ENCODE measurements at regions not wholly inside any gene's neighbourhood (a gene's known extent, or its start where the extent isn't known, plus 50 kb on each side); places are given as distances from the start of the nearest gene placed in this dataset.

DNA sequence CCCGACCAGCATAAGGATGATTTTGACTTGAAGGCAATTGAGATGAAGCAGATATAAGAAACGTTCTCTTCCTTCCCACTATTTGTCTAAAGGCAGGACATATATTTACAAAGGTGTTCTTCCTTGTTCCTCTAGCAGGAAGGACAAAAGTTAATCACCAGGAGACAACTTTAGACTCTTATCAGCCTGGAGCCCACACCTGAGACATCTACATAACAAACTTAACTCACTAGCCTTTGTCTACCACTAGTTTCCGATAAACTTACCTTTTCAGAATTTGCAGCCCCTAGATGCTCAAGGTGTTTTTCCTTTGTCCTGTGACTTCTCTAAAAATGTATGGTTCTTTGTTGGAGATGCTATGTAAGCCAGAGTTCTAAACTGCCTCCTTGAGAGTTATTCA is 1047.8 kb upstream of the NXPH2 start:
- DNase-seq (ENCODE audit: low read depth), result no peak
- H3K4me3 ChIP-seq (ENCODE audit: low read depth, low read length), result no peak overlapping the region
- TF ChIP-seq, protein P1, sequence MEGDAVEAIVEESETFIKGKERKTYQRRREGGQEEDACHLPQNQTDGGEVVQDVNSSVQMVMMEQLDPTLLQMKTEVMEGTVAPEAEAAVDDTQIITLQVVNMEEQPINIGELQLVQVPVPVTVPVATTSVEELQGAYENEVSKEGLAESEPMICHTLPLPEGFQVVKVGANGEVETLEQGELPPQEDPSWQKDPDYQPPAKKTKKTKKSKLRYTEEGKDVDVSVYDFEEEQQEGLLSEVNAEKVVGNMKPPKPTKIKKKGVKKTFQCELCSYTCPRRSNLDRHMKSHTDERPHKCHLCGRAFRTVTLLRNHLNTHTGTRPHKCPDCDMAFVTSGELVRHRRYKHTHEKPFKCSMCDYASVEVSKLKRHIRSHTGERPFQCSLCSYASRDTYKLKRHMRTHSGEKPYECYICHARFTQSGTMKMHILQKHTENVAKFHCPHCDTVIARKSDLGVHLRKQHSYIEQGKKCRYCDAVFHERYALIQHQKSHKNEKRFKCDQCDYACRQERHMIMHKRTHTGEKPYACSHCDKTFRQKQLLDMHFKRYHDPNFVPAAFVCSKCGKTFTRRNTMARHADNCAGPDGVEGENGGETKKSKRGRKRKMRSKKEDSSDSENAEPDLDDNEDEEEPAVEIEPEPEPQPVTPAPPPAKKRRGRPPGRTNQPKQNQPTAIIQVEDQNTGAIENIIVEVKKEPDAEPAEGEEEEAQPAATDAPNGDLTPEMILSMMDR (IDR thresholded peaks at IDR 0.05; ENCODE audit: insufficient read depth, low read depth, low read length, missing control alignments), result no peak

DNA sequence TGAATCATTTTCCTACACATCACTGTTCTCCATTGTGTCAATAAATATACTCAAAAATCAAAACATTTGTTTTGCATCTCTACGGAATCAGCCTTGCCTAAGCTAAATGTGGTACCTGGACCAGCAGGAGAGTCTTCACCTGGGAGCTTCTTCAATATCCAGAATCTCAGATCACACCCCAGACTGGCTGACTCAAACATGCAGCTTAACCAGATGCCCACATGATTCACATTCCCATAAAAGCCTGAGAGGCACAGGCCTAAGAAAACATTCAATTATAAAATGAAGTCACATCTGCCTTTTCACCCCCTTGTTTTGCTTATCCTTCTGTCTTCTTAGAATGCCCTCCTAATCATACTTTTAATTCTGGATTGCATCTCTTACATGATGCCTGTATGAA is 1045.5 kb upstream of the NXPH2 start:
- TF ChIP-seq, protein P1 (IDR thresholded peaks at IDR 0.05; ENCODE audit: insufficient read depth, low read depth, low read length, missing control alignments), result no peak
- no peak for DNase-seq (ENCODE audit: low read depth)
- H3K4me3 ChIP-seq (ENCODE audit: low read depth, low read length), result no peak overlapping the region

DNA sequence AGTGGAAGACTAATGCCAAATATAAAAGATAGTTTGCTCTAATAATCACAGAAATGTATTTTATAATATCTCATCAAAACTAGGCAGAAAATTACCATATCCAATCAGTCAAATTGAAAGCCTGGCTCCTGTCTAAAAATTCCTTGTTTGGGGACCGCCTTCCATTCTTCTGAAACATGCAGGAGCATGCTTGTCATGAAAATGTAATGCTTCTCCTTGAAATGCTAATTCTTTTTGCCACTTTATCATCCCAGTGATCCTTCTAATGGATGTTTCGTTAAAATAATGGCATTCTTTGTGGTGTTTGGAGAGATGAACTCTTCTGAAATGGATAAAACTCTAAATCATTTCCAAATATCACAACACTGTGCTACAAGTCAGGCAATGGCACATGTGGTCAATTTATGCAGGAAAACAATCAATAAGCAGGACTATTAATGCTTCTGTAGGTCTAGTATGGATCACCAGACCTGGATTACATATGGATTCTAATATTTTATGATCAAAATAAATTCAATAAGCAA is 1039.1 kb upstream of the NXPH2 start:
- H3K4me3 ChIP-seq (ENCODE audit: low read depth, low read length), result no peak overlapping the region
- TF ChIP-seq, protein P1 (IDR thresholded peaks at IDR 0.05; ENCODE audit: insufficient read depth, low read depth, low read length, missing control alignments), result no peak
- no peak for DNase-seq (ENCODE audit: low read depth)

DNA sequence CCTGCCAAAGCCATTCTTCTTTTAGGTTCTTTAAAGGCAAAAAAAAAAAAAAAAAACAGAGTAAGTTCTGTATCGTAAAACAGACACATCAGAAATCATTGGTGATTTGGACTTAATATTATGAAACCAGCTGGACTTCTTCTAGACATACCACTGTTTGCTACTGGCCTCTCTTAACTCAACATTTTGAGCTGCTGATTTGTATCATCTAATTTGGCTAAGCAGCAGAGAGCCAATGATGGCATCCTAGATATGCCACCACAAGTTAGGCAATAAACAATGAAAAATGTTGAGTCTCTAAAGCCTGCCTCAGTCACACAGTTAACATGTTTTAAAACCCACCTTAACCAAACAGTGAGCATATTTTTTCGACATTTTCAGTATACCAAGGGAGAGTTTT is 1034.3 kb upstream of the NXPH2 start:
- no peak overlapping the region for H3K4me3 ChIP-seq (ENCODE audit: low read depth, low read length)

DNA sequence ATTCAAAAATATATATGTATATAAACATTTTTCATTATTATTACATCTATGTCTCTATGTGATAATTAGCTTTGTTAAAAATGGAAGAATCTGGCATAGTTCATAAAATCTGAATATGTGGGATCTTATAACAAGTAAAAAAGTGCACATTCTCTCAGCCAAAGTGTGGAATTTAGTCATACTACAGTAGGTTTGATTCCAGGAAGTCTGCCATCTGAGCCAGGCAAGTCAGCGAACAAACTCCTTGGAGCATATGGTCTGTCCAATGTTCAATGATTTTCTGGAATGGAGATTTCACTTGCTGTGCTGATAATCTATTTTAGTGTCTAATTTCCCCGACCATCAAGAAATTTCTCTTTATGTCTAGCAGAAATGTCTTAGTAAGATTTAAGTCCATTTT is 1033.2 kb upstream of the NXPH2 start:
- TF ChIP-seq, protein P1 (IDR thresholded peaks at IDR 0.05; ENCODE audit: insufficient read depth, low read depth, low read length, missing control alignments), result no peak
- H3K4me3 ChIP-seq (ENCODE audit: low read depth, low read length), result no peak overlapping the region
- DNase-seq (ENCODE audit: low read depth), result no peak

More for the DNA sequence above, 1034.3 kb upstream of the NXPH2 start:
- DNase-seq (ENCODE audit: low read depth), result no peak
- TF ChIP-seq, protein P1 (IDR thresholded peaks at IDR 0.05; ENCODE audit: insufficient read depth, low read depth, low read length, missing control alignments), result no peak

DNA sequence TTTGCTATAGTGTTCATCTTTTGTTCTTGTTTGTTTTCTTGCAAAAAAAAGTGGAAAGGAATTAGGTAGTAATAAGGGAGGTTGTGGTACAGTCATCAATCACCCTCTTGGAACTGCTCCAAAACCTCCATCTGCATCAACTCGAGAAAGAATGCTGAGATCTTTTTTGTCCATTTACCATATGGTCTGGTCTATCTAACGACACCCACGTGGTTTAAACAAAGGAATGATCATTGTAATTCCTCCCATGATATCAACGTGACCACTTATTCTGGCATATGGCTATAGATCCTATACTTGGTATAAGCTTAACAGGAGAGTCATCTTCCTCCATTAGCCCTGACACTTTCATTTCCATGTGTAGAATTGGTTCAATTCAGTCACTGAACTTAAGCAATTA is 1025.3 kb upstream of the NXPH2 start:
- TF ChIP-seq, protein P1 (IDR thresholded peaks at IDR 0.05; ENCODE audit: insufficient read depth, low read depth, low read length, missing control alignments), result no peak
- no peak for DNase-seq (ENCODE audit: low read depth)
- no peak overlapping the region for H3K4me3 ChIP-seq (ENCODE audit: low read depth, low read length)

DNA sequence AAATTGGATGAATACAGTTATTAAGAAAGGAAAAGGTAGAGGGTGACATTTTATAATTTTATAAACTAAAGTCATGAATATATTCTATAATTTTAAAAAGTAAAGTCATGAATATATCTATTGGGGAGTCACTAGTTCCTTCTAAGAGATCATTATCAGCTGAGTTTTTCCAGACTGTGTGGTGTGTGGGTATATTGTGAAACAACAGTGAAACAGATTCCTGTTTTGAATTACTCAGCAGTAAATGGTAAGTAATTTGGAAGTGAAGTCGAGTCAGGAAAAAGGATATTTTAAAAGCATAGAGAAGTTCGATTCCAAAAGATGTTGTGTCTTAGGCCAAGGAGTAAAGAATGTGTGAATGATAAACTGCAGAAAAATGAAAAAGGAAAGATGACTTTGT is 1018.2 kb upstream of the NXPH2 start:
- H3K4me3 ChIP-seq (ENCODE audit: low read depth, low read length), result no peak overlapping the region
- TF ChIP-seq, protein P1 (IDR thresholded peaks at IDR 0.05; ENCODE audit: insufficient read depth, low read depth, low read length, missing control alignments), result no peak
- DNase-seq (ENCODE audit: low read depth), result no peak

All from GM12865 (cell line).